Colonic mucosa (tissue), 4 donors: ENCODE measurements at regions not wholly inside any gene's neighbourhood (a gene's known extent, or its start where the extent isn't known, plus 50 kb on each side); places are given as distances from the start of the nearest gene placed in this dataset.

ENCODE experiments used
- DNase-seq: peaks from one replicate; pipeline ENCODE4 v3.0.0-alpha.2; 2020
- H3K27ac ChIP-seq: fragments of 200-600 bp; one replicate; pipeline ENCODE4 v1.8.0; 2021
- H3K27me3 ChIP-seq: fragments of 200-600 bp; one replicate; pipeline ENCODE4 v1.8.0; 2021
- H3K36me3 ChIP-seq: fragments of 200-600 bp; one replicate; pipeline ENCODE4 v1.8.0; 2021
- H3K4me1 ChIP-seq: fragments of 200-600 bp; one replicate; pipeline ENCODE4 v1.8.0; 2021; ENCODE audit warnings: mild to moderate bottlenecking
- H3K4me3 ChIP-seq: fragments of 200-600 bp; one replicate; pipeline ENCODE4 v1.8.0; 2021
- H3K9ac ChIP-seq, 2 donors: one replicate each; pipeline ENCODE4 v1.7.0; 2013; ENCODE audit warnings: control low read depth in 2 of 2, low read depth in 2 of 2, low read length in 2 of 2
- H3K9me3 ChIP-seq: fragments of 200-600 bp; one replicate; pipeline ENCODE4 v1.8.0; 2021
- intact Hi-C: fragments of 100-400 bp; cut with DNase I; formaldehyde crosslinking; loops from one replicate; pipeline ENCODE4 v1.14.1; 2022
- TF ChIP-seq, protein P1 (sequence below): fragments of 200-600 bp; IDR thresholded peaks from one replicate; pipeline ENCODE4 v1.8.0; 2022; ENCODE audit warnings: antibody characterized with exemption, mild to moderate bottlenecking
- donor health status: healthy.
- donor health status: DM: no; HTN: no; CAD: no.
- donor health status: DM: no; HTN: no; CAD: no.

DNA sequence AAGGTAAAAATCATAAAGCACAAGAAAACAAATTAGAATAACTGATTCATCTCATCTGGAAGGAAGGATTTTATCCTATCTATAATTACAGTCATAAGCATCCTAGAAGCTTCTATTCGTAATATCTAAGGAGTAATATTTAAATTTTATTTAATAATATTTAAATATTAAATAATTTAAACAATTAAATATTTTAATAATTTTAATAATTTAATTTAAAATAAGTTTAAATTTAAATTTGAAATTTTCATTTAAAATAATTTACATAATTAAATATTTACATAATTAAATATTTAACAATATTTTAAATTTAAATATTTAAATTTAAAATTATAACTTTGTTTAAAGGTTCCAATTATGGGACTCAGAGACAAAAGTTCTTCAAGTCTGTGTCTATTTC, 127.5 kb upstream of the GK2 start:
- TF ChIP-seq, protein P1, sequence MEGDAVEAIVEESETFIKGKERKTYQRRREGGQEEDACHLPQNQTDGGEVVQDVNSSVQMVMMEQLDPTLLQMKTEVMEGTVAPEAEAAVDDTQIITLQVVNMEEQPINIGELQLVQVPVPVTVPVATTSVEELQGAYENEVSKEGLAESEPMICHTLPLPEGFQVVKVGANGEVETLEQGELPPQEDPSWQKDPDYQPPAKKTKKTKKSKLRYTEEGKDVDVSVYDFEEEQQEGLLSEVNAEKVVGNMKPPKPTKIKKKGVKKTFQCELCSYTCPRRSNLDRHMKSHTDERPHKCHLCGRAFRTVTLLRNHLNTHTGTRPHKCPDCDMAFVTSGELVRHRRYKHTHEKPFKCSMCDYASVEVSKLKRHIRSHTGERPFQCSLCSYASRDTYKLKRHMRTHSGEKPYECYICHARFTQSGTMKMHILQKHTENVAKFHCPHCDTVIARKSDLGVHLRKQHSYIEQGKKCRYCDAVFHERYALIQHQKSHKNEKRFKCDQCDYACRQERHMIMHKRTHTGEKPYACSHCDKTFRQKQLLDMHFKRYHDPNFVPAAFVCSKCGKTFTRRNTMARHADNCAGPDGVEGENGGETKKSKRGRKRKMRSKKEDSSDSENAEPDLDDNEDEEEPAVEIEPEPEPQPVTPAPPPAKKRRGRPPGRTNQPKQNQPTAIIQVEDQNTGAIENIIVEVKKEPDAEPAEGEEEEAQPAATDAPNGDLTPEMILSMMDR = no peak
- no peak for DNase-seq
- intact Hi-C loops = no loop called here
- Histone ChIP-seq H3K27ac (no peak overlapping the region), H3K9ac (no peak overlapping the region), H3K4me3 (no peak overlapping the region), H3K9me3 (no peaks in the 10 kb centered on the region), H3K4me1 (no peaks in the 10 kb centered on the region), H3K36me3 (no peaks in the 10 kb centered on the region), H3K27me3 (no peaks in the 10 kb centered on the region)

DNA sequence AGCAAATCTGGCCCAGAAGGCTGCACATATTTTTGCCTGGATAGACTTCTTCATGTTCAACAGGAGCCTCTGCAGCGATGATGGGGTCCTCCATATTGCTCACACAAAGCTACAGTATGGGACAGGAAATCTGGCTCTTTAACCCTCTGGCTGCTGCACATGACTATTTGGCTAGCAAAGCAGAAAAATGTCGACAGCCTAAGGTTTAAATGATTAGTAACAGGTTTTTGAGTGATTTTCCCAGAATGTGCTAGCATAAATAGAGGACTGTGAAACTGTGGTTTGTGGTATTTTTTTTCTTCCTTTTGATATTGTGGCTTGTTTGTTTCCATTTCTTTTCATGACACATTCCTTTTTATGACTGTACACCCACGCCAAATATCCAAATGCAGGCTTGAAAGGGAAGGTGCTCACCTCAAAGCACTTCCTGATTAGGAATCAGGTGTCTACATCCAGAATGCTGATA, 120.2 kb upstream of the GK2 start:
- TF ChIP-seq, protein P1 = no peak
- no peaks in the 10 kb centered on the region for H3K4me1 ChIP-seq

DNA sequence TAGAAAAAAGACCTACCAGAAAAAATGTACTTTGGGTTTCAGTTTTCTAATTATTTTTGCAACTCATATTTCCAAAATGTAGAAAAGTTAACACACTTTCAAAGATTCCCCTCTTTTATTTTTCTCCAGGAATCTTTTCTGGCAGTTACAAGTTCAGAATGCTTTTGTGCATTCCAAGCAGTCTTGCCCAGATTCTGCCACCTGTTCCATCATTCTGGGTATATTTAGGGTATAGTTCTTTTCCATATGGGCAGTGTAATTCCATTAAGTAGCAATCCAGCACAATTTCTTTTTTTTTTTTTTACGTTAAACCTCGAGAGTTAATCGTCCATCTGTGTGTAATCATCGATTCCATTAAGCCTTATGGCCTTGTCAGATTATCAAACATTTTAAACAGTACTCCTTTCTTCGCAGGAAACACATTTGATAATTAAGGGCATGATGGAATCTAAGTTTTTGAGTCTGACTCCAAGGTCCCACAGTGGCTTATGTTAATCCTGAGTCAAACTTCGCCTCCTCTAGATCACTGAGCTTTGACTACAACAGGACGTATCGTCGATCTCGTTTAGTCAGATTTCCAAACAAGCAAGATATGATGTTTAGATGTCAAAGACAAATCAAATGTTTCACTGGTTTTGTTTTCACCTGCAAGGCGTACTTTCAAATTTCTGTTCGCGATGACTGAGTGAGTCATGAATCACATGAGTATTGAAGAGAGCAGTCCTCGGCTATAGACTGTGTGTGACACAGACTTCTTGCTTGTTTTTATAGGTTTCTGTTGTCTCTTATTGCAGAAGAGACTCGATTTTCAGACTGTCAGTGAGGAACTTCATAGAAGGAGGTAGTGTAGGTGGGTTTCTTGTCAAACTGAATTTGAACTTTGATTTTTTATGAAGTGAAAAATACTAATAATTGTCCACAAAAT, 118.9 kb upstream of the GK2 start:
- Histone ChIP-seq H3K27me3 (no peaks in the 10 kb centered on the region), H3K27ac (no peak overlapping the region), H3K9ac (no peak overlapping the region), H3K36me3 (no peaks in the 10 kb centered on the region), H3K4me3 (no peak overlapping the region), H3K9me3 (no peaks in the 10 kb centered on the region), H3K4me1 (no peaks in the 10 kb centered on the region)
- DNase-seq = no peak
- TF ChIP-seq, protein P1 = no peak
- intact Hi-C loops = no loop called here

More for the DNA sequence above, 120.2 kb upstream of the GK2 start:
- H3K4me3 ChIP-seq = no peak overlapping the region
- no peaks in the 10 kb centered on the region for H3K36me3 ChIP-seq
- no peaks in the 10 kb centered on the region for H3K9me3 ChIP-seq
- intact Hi-C loops = no loop called here
- H3K9ac ChIP-seq = no peak overlapping the region
- no peaks in the 10 kb centered on the region for H3K27me3 ChIP-seq
- no peak for DNase-seq
- H3K27ac ChIP-seq = no peak overlapping the region

DNA sequence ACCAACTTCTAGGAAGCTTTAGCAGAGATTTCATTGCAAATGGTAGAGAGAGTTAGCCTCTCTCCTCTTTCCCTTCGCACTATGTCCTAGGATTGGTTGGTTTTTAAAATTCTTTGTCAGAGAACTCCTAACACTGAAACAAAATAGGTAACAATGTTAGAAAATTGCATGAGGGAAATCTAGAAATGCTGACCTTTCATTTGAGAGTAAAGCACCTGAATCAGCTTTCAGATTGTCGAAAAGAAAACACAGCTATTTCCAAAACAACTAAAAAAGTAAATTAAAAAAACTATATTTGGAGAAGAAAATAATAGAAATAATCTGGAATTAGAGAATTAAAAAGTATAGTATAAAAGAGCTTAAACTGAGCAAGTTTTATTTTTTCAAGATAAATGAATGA, 108.1 kb upstream of the GK2 start:
- Histone ChIP-seq H3K4me1 (no peaks in the 10 kb centered on the region), H3K9me3 (no peaks in the 10 kb centered on the region), H3K27ac (no peak overlapping the region), H3K9ac (no peak overlapping the region), H3K4me3 (no peak overlapping the region), H3K36me3 (no peaks in the 10 kb centered on the region), H3K27me3 (no peaks in the 10 kb centered on the region)
- no peak for DNase-seq
- TF ChIP-seq, protein P1 = no peak
- intact Hi-C loops = no loop called here

DNA sequence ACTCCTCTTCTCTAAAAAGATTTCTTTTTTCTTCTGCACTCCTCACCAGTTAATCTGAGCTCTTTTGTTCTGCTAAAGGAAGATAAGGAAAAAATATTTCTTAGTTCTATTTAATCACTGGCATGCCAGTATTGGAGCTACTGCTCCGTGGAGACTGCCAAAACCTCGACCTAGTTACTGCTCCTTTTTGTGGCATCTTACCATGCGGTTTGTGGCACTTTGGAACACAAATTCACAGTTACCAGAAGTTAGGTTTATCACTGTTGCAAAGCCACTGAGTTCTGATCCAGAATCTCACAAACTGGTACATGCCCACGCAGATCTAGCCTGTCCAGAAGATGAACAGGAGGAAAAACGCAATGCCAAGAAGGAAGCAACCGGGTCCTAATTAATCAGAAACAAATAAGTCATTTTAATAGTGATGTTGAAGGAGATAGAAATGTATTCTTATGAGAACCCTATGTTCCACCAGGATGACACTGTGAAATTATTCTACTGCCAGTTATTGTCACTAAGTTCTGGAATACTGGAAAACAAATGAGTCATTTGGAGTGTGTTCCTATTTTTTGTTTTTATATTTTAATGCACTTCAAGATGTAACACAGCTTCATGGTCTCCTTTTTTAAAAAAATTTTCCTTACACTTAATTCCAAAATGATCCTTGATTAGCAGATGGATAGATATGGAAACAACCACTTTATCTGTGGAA, 106.7 kb upstream of the GK2 start:
- no peaks in the 10 kb centered on the region for H3K36me3 ChIP-seq
- H3K9ac ChIP-seq = no peak overlapping the region
- no peak for DNase-seq
- no peak overlapping the region for H3K4me3 ChIP-seq
- H3K27ac ChIP-seq = no peak overlapping the region
- TF ChIP-seq, protein P1 = no peak
- intact Hi-C loops = no loop called here
- no peaks in the 10 kb centered on the region for H3K9me3 ChIP-seq
- H3K4me1 ChIP-seq = no peaks in the 10 kb centered on the region
- H3K27me3 ChIP-seq = no peaks in the 10 kb centered on the region
